ENCODE measurements at regions not wholly inside any gene's neighbourhood (a gene's known extent, or its start where the extent isn't known, plus 50 kb on each side); places are given as distances from the start of the nearest gene placed in this dataset. TPM values are rescaled to one million over a fixed set of nuclear protein-coding genes. Genes with fewer than 3 reads are reported as not detected.

Small RNAs in the stretch of these regions (small RNA-seq; reads per million reads assigned to genes)
- gene AP001340.1, result not detected
- gene RF00019, result not detected
- gene RN7SKP236, result not detected
- not detected for gene RNA5SP489
- gene RNU2-55P, result 2.3 reads per million, percentile 72 among the genes with 10 or more reads in this experiment
